ENCODE measurements at regions not wholly inside any gene's neighbourhood (a gene's known extent, or its start where the extent isn't known, plus 50 kb on each side); places are given as distances from the start of the nearest gene placed in this dataset.

- H3K4me3 Mint-ChIP-seq: peak overlapping the region; percentile 12
- no peak overlapping the region for H3K27ac Mint-ChIP-seq
- peaks cover 6% of the 10 kb centered on the region for H3K4me1 Mint-ChIP-seq
- CTCF ChIA-PET: interaction anchor here (0.6 to 2.0 kb wide), 15 partner anchors 8 to 311 kb away, joined by 3 to 12 read pairs (median 4); no protein-coding TSS in a partner anchor
- H3K9me3 Mint-ChIP-seq (ENCODE audit: low read depth): no peaks in the 10 kb centered on the region
- ATAC-seq (peak; percentile 85), DNase-seq (peak; percentile 48)
- H3K36me3 Mint-ChIP-seq: no peaks in the 10 kb centered on the region
- peaks cover 34% of the 10 kb centered on the region for H3K27me3 Mint-ChIP-seq
These were observed 90.2 kb downstream of the DMRTA2 start for GRCh38 chr1:50332941-50333594.

- CTCF ChIA-PET: no interaction called here
- ATAC-seq: no peak
- DNase-seq: no peak
- H3K27me3 Mint-ChIP-seq: peaks cover 27% of the 10 kb centered on the region
- H3K4me1 Mint-ChIP-seq: peaks cover 6% of the 10 kb centered on the region
- no peak overlapping the region for H3K4me3 Mint-ChIP-seq
- H3K27ac Mint-ChIP-seq: no peak overlapping the region
- no peaks in the 10 kb centered on the region for H3K9me3 Mint-ChIP-seq (ENCODE audit: low read depth)
- no peaks in the 10 kb centered on the region for H3K36me3 Mint-ChIP-seq
These were observed 93.8 kb downstream of the DMRTA2 start for GRCh38 chr1:50329332-50329932.

GRCh38 chr1:50328552-50328951, 94.7 kb downstream of the DMRTA2 start:
- Mint-ChIP-seq H3K4me3 (no peak overlapping the region), H3K4me1 (peaks cover 2% of the 10 kb centered on the region), H3K36me3 (no peaks in the 10 kb centered on the region), H3K9me3 (ENCODE audit: low read depth) (no peaks in the 10 kb centered on the region), H3K27me3 (peaks cover 24% of the 10 kb centered on the region), H3K27ac (no peak overlapping the region)
- ATAC-seq: no peak
- CTCF ChIA-PET: no interaction called here
- DNase-seq: no peak

- ATAC-seq (no peak), DNase-seq (no peak)
- no peak overlapping the region for H3K27ac Mint-ChIP-seq
- H3K36me3 Mint-ChIP-seq: no peaks in the 10 kb centered on the region
- H3K4me1 Mint-ChIP-seq: no peaks in the 10 kb centered on the region
- H3K4me3 Mint-ChIP-seq: no peak overlapping the region
- H3K27me3 Mint-ChIP-seq: peaks cover 6% of the 10 kb centered on the region
- H3K9me3 Mint-ChIP-seq (ENCODE audit: low read depth): no peaks in the 10 kb centered on the region
- CTCF ChIA-PET: interaction anchor here (1.4 kb wide), 1 partner anchor 7 kb away, joined by 4 read pairs; no protein-coding TSS in a partner anchor
These were observed 97.2 kb downstream of the DMRTA2 start for GRCh38 chr1:50326026-50326425.

- Mint-ChIP-seq H3K4me1 (no peaks in the 10 kb centered on the region), H3K27ac (no peak overlapping the region)
- CTCF ChIA-PET: no interaction called here
These were observed 100.7 kb downstream of the DMRTA2 start for GRCh38 chr1:50322579-50322978.

GRCh38 chr1:50318428-50318827, 104.8 kb downstream of the DMRTA2 start:
- H3K9me3 Mint-ChIP-seq (ENCODE audit: low read depth): no peaks in the 10 kb centered on the region
- CTCF ChIA-PET: no interaction called here
- no peaks in the 10 kb centered on the region for H3K27me3 Mint-ChIP-seq
- ATAC-seq (no peak), DNase-seq (no peak)
- H3K27ac Mint-ChIP-seq: no peak overlapping the region
- H3K36me3 Mint-ChIP-seq: no peaks in the 10 kb centered on the region
- H3K4me1 Mint-ChIP-seq: no peaks in the 10 kb centered on the region
- no peak overlapping the region for H3K4me3 Mint-ChIP-seq

More at GRCh38 chr1:50322579-50322978, 100.7 kb downstream of the DMRTA2 start:
- no peak for ATAC-seq
- no peak overlapping the region for H3K4me3 Mint-ChIP-seq
- H3K9me3 Mint-ChIP-seq (ENCODE audit: low read depth): no peaks in the 10 kb centered on the region
- no peak for DNase-seq
- no peaks in the 10 kb centered on the region for H3K27me3 Mint-ChIP-seq
- no peaks in the 10 kb centered on the region for H3K36me3 Mint-ChIP-seq

- H3K4me1 Mint-ChIP-seq: no peaks in the 10 kb centered on the region
- ATAC-seq (no peak), DNase-seq (peak; percentile 42)
- no peak overlapping the region for H3K27ac Mint-ChIP-seq
- no peaks in the 10 kb centered on the region for H3K36me3 Mint-ChIP-seq
- no peaks in the 10 kb centered on the region for H3K27me3 Mint-ChIP-seq
- no peak overlapping the region for H3K4me3 Mint-ChIP-seq
- no peaks in the 10 kb centered on the region for H3K9me3 Mint-ChIP-seq (ENCODE audit: low read depth)
- CTCF ChIA-PET: no interaction called here
These were observed 114.4 kb downstream of the DMRTA2 start for GRCh38 chr1:50308878-50309277.

GRCh38 chr1:50305808-50306207, 117.4 kb downstream of the DMRTA2 start:
- Mint-ChIP-seq H3K9me3 (ENCODE audit: low read depth) (no peaks in the 10 kb centered on the region), H3K27ac (no peak overlapping the region), H3K4me3 (no peak overlapping the region), H3K27me3 (no peaks in the 10 kb centered on the region), H3K4me1 (no peaks in the 10 kb centered on the region), H3K36me3 (no peaks in the 10 kb centered on the region)
- CTCF ChIA-PET: no interaction called here
- ATAC-seq: no peak
- no peak for DNase-seq

GRCh38 chr1:50300297-50300696, 122.9 kb downstream of the DMRTA2 start:
- Mint-ChIP-seq H3K4me1 (no peaks in the 10 kb centered on the region), H3K27me3 (no peaks in the 10 kb centered on the region), H3K9me3 (ENCODE audit: low read depth) (no peaks in the 10 kb centered on the region), H3K4me3 (no peak overlapping the region), H3K36me3 (no peaks in the 10 kb centered on the region), H3K27ac (no peak overlapping the region)
- CTCF ChIA-PET: interaction anchor here (1.4 kb wide), 1 partner anchor 28 kb away, joined by 4 read pairs; no protein-coding TSS in a partner anchor
- DNase-seq: no peak
- no peak for ATAC-seq

GRCh38 chr1:50295566-50295965, 127.7 kb downstream of the DMRTA2 start:
- no peak for ATAC-seq

GRCh38 chr1:50292276-50292675, 131.0 kb downstream of the DMRTA2 start:
- ATAC-seq (no peak), DNase-seq (no peak)
- Mint-ChIP-seq H3K4me3 (no peak overlapping the region), H3K9me3 (ENCODE audit: low read depth) (no peaks in the 10 kb centered on the region), H3K4me1 (no peaks in the 10 kb centered on the region), H3K27me3 (no peaks in the 10 kb centered on the region), H3K36me3 (no peaks in the 10 kb centered on the region), H3K27ac (no peak overlapping the region)
- CTCF ChIA-PET: no interaction called here

More at GRCh38 chr1:50295566-50295965, 127.7 kb downstream of the DMRTA2 start:
- no peaks in the 10 kb centered on the region for H3K4me1 Mint-ChIP-seq
- H3K9me3 Mint-ChIP-seq (ENCODE audit: low read depth): no peaks in the 10 kb centered on the region
- no peak overlapping the region for H3K27ac Mint-ChIP-seq
- no peak for DNase-seq
- CTCF ChIA-PET: no interaction called here
- H3K4me3 Mint-ChIP-seq: no peak overlapping the region
- H3K27me3 Mint-ChIP-seq: no peaks in the 10 kb centered on the region
- no peaks in the 10 kb centered on the region for H3K36me3 Mint-ChIP-seq

- H3K9me3 Mint-ChIP-seq (ENCODE audit: low read depth): no peaks in the 10 kb centered on the region
- no peak overlapping the region for H3K4me3 Mint-ChIP-seq
- H3K36me3 Mint-ChIP-seq: no peaks in the 10 kb centered on the region
- no peak overlapping the region for H3K27ac Mint-ChIP-seq
- H3K27me3 Mint-ChIP-seq: no peaks in the 10 kb centered on the region
- ATAC-seq: no peak
- CTCF ChIA-PET: no interaction called here
- no peaks in the 10 kb centered on the region for H3K4me1 Mint-ChIP-seq
- DNase-seq: no peak
These were observed 133.7 kb downstream of the DMRTA2 start for GRCh38 chr1:50289495-50289894.

GRCh38 chr1:50285994-50286393, 137.2 kb downstream of the DMRTA2 start:
- DNase-seq: no peak
- no peak overlapping the region for H3K27ac Mint-ChIP-seq
- no peaks in the 10 kb centered on the region for H3K27me3 Mint-ChIP-seq
- ATAC-seq: no peak
- no peaks in the 10 kb centered on the region for H3K36me3 Mint-ChIP-seq
- no peaks in the 10 kb centered on the region for H3K4me1 Mint-ChIP-seq
- CTCF ChIA-PET: no interaction called here
- no peak overlapping the region for H3K4me3 Mint-ChIP-seq
- no peaks in the 10 kb centered on the region for H3K9me3 Mint-ChIP-seq (ENCODE audit: low read depth)

- Mint-ChIP-seq H3K4me1 (no peaks in the 10 kb centered on the region), H3K36me3 (no peaks in the 10 kb centered on the region), H3K27me3 (no peaks in the 10 kb centered on the region), H3K4me3 (no peak overlapping the region), H3K27ac (no peak overlapping the region), H3K9me3 (ENCODE audit: low read depth) (no peaks in the 10 kb centered on the region)
- CTCF ChIA-PET: no interaction called here
- ATAC-seq (no peak), DNase-seq (no peak)
These were observed 143.5 kb downstream of the DMRTA2 start for GRCh38 chr1:50279622-50280330.
